Left kidney (tissue), 1 donor: ENCODE measurements at regions not wholly inside any gene's neighbourhood (a gene's known extent, or its start where the extent isn't known, plus 50 kb on each side); places are given as distances from the start of the nearest gene placed in this dataset.
"Not testable (repeated sequence)": the region's sequence is repeated elsewhere in the genome, so short reads cannot be mapped to it uniquely, and the experiment has no call there.

Source experiments
- DNase-seq: peaks from one replicate; pipeline ENCODE4 v3.0.0-alpha.2; 2013

- no peak for DNase-seq
These were observed 270.9 kb upstream of the SPTLC3 start for GRCh38 chr20:12737900-12738299.

- no peak for DNase-seq
These were observed 268.1 kb upstream of the SPTLC3 start for GRCh38 chr20:12740647-12741046.

GRCh38 chr20:12744037-12744436 is 264.7 kb upstream of the SPTLC3 start:
- DNase-seq = no peak

GRCh38 chr20:12748359-12748994 is 260.3 kb upstream of the SPTLC3 start:
- no peak for DNase-seq

- no peak for DNase-seq
These were observed 258.6 kb upstream of the SPTLC3 start for GRCh38 chr20:12750221-12750620.

- not testable (repeated sequence) for DNase-seq
These were observed 255.7 kb upstream of the SPTLC3 start for GRCh38 chr20:12752900-12753693.

GRCh38 chr20:12753742-12754141 is 255.0 kb upstream of the SPTLC3 start:
- not testable (repeated sequence) for DNase-seq

GRCh38 chr20:12759493-12759892 is 249.3 kb upstream of the SPTLC3 start:
- DNase-seq = not testable (repeated sequence)

GRCh38 chr20:12762725-12763124 is 246.0 kb upstream of the SPTLC3 start:
- DNase-seq = peak; percentile 38

GRCh38 chr20:12763406-12763805 is 245.4 kb upstream of the SPTLC3 start:
- DNase-seq = no peak

GRCh38 chr20:12764053-12764452 is 244.7 kb upstream of the SPTLC3 start:
- DNase-seq = no peak

- no peak for DNase-seq
These were observed 243.9 kb upstream of the SPTLC3 start for GRCh38 chr20:12764851-12765250.

- DNase-seq = no peak
These were observed 234.8 kb upstream of the SPTLC3 start for GRCh38 chr20:12773936-12774335.

- peak; percentile 56 for DNase-seq
These were observed 233.7 kb upstream of the SPTLC3 start for GRCh38 chr20:12775041-12775440.

- DNase-seq = no peak
These were observed 231.8 kb upstream of the SPTLC3 start for GRCh38 chr20:12777016-12777415.

GRCh38 chr20:12786276-12786675 is 222.5 kb upstream of the SPTLC3 start:
- no peak for DNase-seq

- DNase-seq = no peak
These were observed 220.0 kb upstream of the SPTLC3 start for GRCh38 chr20:12788632-12789299.

GRCh38 chr20:12790859-12791258 is 217.9 kb upstream of the SPTLC3 start:
- DNase-seq = no peak

GRCh38 chr20:12798286-12798685 is 210.5 kb upstream of the SPTLC3 start:
- no peak for DNase-seq

- no peak for DNase-seq
These were observed 200.7 kb upstream of the SPTLC3 start for GRCh38 chr20:12808006-12808567.

GRCh38 chr20:12815231-12815768 is 193.5 kb upstream of the SPTLC3 start:
- DNase-seq = peak; percentile 30

GRCh38 chr20:12815778-12816408 is 192.9 kb upstream of the SPTLC3 start:
- DNase-seq = no peak
